MM.1S (cell line): ENCODE measurements at regions not wholly inside any gene's neighbourhood (a gene's known extent, or its start where the extent isn't known, plus 50 kb on each side); places are given as distances from the start of the nearest gene placed in this dataset.

Experiments
- EZH2phosphoT487 ChIP-seq: fragments of 300-600 bp; sonication (generic); IDR thresholded peaks from 2 replicates; pipeline ENCODE4 v1.6.1; 2018; ENCODE audit warnings: antibody characterized with exemption, low read length
- TF ChIP-seq, protein P1 (sequence below): fragments of 300-600 bp; sonication (generic); IDR thresholded peaks from 2 replicates; pipeline ENCODE4 v1.5.1; 2016; ENCODE audit warnings: antibody characterized with exemption, low read length, mixed read lengths

DNA sequence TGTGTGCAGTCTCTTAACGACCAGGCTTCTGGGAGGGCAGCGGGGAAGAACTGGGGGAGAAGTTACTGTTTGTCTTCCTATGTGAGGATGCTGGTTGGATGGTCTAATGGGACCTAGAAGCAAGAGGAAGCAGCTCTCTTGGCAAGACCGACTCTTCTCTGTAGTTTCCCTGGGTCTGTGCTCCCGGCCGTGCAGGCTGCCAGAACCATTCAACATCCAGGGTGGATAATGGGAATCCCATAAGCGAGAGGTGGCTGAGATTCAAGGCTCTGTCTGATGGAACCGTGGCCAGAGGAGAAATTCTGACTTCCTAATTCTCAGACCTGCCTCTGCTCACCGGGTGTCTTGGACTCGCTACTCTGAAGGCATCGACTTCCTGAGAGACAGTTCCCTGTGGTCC is 561.0 kb upstream of the TBX3 start:
- TF ChIP-seq, protein P1, sequence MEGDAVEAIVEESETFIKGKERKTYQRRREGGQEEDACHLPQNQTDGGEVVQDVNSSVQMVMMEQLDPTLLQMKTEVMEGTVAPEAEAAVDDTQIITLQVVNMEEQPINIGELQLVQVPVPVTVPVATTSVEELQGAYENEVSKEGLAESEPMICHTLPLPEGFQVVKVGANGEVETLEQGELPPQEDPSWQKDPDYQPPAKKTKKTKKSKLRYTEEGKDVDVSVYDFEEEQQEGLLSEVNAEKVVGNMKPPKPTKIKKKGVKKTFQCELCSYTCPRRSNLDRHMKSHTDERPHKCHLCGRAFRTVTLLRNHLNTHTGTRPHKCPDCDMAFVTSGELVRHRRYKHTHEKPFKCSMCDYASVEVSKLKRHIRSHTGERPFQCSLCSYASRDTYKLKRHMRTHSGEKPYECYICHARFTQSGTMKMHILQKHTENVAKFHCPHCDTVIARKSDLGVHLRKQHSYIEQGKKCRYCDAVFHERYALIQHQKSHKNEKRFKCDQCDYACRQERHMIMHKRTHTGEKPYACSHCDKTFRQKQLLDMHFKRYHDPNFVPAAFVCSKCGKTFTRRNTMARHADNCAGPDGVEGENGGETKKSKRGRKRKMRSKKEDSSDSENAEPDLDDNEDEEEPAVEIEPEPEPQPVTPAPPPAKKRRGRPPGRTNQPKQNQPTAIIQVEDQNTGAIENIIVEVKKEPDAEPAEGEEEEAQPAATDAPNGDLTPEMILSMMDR: no peak
- TF ChIP-seq EZH2phosphoT487: no peak
